GM12865 (cell line): ENCODE measurements at regions not wholly inside any gene's neighbourhood (a gene's known extent, or its start where the extent isn't known, plus 50 kb on each side); places are given as distances from the start of the nearest gene placed in this dataset.

ENCODE experiments used
- DNase-seq: peaks from one replicate; pipeline ENCODE4 v3.0.0; 2010; ENCODE audit warnings: low read depth
- H3K4me3 ChIP-seq: 2 replicates; pipeline ENCODE4 v1.5.1; 2011; ENCODE audit warnings: mild to moderate bottlenecking, low read depth, low read length, control low read depth
- CTCF ChIP-seq: IDR thresholded peaks from 2 replicates; pipeline ENCODE4 v1.5.1; 2011; ENCODE audit warnings: low read length, control low read depth, low read depth, inconsistent platforms; ENCODE audit not compliant: insufficient read depth; ENCODE audit errors: missing control alignments

GRCh38 chr20:60330461-60330860 is 372.2 kb downstream of the CDH26 start:
- TF ChIP-seq CTCF, result no peak
- H3K4me3 ChIP-seq, result no peak overlapping the region
- no peak for DNase-seq

- no peak overlapping the region for H3K4me3 ChIP-seq
- no peak for TF ChIP-seq CTCF
- DNase-seq, result no peak
Observed at GRCh38 chr20:60331688-60332300, 373.6 kb downstream of the CDH26 start.

- TF ChIP-seq CTCF, result no peak
- no peak for DNase-seq
- no peak overlapping the region for H3K4me3 ChIP-seq
Observed at GRCh38 chr20:60332523-60332922, 374.3 kb downstream of the CDH26 start.

- no peak for DNase-seq
- H3K4me3 ChIP-seq, result no peak overlapping the region
- TF ChIP-seq CTCF, result no peak
Observed at GRCh38 chr20:60334911-60335310, 376.7 kb downstream of the CDH26 start.

- TF ChIP-seq CTCF, result no peak
- DNase-seq, result no peak
- H3K4me3 ChIP-seq, result no peak overlapping the region
Observed at GRCh38 chr20:60338556-60338955, 380.3 kb downstream of the CDH26 start.

- no peak overlapping the region for H3K4me3 ChIP-seq
- no peak for TF ChIP-seq CTCF
- DNase-seq, result no peak
Observed at GRCh38 chr20:60339738-60340137, 381.5 kb downstream of the CDH26 start.

GRCh38 chr20:60340232-60340631 is 382.0 kb downstream of the CDH26 start:
- H3K4me3 ChIP-seq, result no peak overlapping the region
- TF ChIP-seq CTCF, result no peak
- no peak for DNase-seq
